NCI-H2029 (cell line): ENCODE measurements at regions not wholly inside any gene's neighbourhood (a gene's known extent, or its start where the extent isn't known, plus 50 kb on each side); places are given as distances from the start of the nearest gene placed in this dataset.

Source experiments
- DNase-seq: peaks from one replicate; lab custom pipeline; 2025; lab: John Stamatoyannopoulos, UW

GRCh38 chr3:72111265-72112205, 326.6 kb upstream of the PROK2 start:
- no peak for DNase-seq

- no peak for DNase-seq
Observed at GRCh38 chr3:72109327-72110259, 324.6 kb upstream of the PROK2 start.

GRCh38 chr3:72105306-72105705, 320.4 kb upstream of the PROK2 start:
- DNase-seq: no peak

GRCh38 chr3:72102112-72102616, 317.2 kb upstream of the PROK2 start:
- no peak for DNase-seq

GRCh38 chr3:72101494-72101893, 316.5 kb upstream of the PROK2 start:
- DNase-seq: no peak

- peak; percentile 15 for DNase-seq
Observed at GRCh38 chr3:72100601-72101187, 315.7 kb upstream of the PROK2 start.

GRCh38 chr3:72100080-72100511, 315.1 kb upstream of the PROK2 start:
- no peak for DNase-seq

GRCh38 chr3:72099326-72100079, 314.6 kb upstream of the PROK2 start:
- DNase-seq: no peak

GRCh38 chr3:72097053-72097452, 312.1 kb upstream of the PROK2 start:
- no peak for DNase-seq

- DNase-seq: no peak
Observed at GRCh38 chr3:72095521-72095920, 310.6 kb upstream of the PROK2 start.

GRCh38 chr3:72093992-72094334, 309.0 kb upstream of the PROK2 start:
- DNase-seq: no peak

GRCh38 chr3:72093270-72093991, 308.5 kb upstream of the PROK2 start:
- no peak for DNase-seq

- no peak for DNase-seq
Observed at GRCh38 chr3:72092778-72093177, 307.8 kb upstream of the PROK2 start.

- no peak for DNase-seq
Observed at GRCh38 chr3:72088486-72089025, 303.6 kb upstream of the PROK2 start.

GRCh38 chr3:72087420-72087819, 302.5 kb upstream of the PROK2 start:
- no peak for DNase-seq

GRCh38 chr3:72086743-72087087, 301.8 kb upstream of the PROK2 start:
- no peak for DNase-seq

GRCh38 chr3:72086042-72086742, 301.2 kb upstream of the PROK2 start:
- DNase-seq: no peak

- DNase-seq: peak; percentile 13
Observed at GRCh38 chr3:72085036-72085435, 300.1 kb upstream of the PROK2 start.

GRCh38 chr3:72082776-72083462, 298.0 kb upstream of the PROK2 start:
- DNase-seq: no peak
